GM12875 (cell line): ENCODE measurements at regions not wholly inside any gene's neighbourhood (a gene's known extent, or its start where the extent isn't known, plus 50 kb on each side); places are given as distances from the start of the nearest gene placed in this dataset.

Experiments used
- H3K4me3 ChIP-seq: one replicate; pipeline ENCODE4 v1.5.1; 2011; ENCODE audit warnings: low read depth, low read length, control low read depth
- TF ChIP-seq, protein P1 (sequence below): IDR thresholded peaks from 2 replicates; pipeline ENCODE4 v1.5.1; 2011; ENCODE audit warnings: low read depth, mild to moderate bottlenecking, control low read depth, inconsistent platforms, low read length, moderate library complexity, borderline replicate concordance; ENCODE audit not compliant: insufficient read depth

GRCh38 chr10:83603708-83604107, 535.6 kb upstream of the GHITM start:
- TF ChIP-seq, protein P1, sequence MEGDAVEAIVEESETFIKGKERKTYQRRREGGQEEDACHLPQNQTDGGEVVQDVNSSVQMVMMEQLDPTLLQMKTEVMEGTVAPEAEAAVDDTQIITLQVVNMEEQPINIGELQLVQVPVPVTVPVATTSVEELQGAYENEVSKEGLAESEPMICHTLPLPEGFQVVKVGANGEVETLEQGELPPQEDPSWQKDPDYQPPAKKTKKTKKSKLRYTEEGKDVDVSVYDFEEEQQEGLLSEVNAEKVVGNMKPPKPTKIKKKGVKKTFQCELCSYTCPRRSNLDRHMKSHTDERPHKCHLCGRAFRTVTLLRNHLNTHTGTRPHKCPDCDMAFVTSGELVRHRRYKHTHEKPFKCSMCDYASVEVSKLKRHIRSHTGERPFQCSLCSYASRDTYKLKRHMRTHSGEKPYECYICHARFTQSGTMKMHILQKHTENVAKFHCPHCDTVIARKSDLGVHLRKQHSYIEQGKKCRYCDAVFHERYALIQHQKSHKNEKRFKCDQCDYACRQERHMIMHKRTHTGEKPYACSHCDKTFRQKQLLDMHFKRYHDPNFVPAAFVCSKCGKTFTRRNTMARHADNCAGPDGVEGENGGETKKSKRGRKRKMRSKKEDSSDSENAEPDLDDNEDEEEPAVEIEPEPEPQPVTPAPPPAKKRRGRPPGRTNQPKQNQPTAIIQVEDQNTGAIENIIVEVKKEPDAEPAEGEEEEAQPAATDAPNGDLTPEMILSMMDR = no peak
- H3K4me3 ChIP-seq = no peak overlapping the region

DNA sequence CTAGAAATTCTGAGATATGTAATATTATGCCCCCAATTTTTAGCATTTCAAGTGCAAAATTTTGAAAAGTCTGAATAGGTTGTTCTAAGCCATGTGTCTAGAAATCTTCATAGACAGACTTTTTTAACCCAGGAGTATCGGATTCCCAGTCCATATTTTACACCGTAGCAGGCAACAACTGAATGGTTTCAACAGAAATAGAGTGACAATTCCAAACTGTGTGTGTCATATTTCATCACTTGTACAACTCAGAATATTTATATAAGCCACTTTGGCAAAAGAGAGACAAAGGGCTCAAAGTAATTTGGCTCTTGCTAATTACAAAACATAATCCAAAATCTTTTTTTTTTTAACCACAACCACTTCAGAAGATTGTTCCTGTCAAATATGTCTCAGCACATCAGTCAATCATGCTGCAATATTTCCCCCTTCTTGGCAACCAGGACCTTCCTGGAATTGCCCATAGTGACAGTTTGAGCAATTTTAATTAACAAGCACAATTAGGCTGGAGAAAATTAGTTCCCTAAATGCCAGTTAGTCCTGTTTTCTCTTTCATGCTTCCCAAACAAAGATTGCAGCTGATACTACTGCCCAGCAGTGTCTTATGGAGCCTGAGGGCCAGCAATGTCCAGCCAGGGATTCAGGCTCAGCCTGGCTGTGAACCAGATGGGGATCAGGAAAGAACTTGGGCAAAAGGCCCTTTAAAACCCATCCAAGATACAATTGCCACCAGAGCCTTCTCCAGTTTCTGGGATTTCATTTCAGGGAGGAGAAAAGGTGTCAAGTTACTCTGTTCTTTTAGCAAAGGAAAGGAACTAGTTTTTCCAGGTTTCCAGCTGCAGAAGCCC, 533.3 kb upstream of the GHITM start:
- H3K4me3 ChIP-seq = no peak overlapping the region
- TF ChIP-seq, protein P1 = no peak

DNA sequence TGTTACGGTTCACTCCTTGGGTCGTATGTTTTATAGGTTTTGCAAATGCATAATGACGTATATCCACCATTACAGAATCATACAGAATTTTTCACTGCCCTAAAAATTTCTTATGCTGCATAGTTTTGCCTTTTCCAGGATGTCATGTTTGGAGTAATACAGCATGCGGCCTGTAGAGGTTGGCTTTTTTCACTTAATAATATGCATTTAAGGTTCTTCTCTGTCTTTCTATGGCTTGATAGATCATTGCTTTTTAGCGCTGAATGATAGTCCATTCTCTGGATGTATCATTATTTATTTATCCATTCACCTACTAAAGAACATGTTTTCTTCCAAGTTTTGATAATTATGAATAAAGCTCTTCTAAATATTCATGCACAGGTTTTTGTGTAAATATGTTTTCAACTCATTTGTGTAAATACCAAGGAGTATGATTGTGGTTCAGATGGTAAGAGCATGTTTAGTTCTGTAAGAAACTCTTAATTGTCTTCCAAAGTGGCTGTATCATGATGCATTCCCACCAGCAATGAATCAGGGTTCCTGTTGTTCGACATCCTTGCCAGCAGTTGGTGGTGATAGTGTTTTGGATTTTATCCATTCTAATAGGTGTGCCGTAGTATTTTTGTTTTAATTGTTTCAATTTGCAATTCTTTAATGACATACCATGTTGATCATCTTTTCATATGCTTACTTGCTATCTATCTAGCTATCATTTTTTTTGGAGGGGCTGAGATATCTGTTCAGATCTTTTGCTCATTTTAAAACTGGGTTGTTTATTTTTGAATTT, 531.2 kb upstream of the GHITM start:
- TF ChIP-seq, protein P1 = peak; percentile 11; the same call in 1 of the 2 replicates
- no peak overlapping the region for H3K4me3 ChIP-seq

- TF ChIP-seq, protein P1 = no peak
- H3K4me3 ChIP-seq = no peak overlapping the region
Observed at GRCh38 chr10:83612050-83612449, 527.3 kb upstream of the GHITM start.

DNA sequence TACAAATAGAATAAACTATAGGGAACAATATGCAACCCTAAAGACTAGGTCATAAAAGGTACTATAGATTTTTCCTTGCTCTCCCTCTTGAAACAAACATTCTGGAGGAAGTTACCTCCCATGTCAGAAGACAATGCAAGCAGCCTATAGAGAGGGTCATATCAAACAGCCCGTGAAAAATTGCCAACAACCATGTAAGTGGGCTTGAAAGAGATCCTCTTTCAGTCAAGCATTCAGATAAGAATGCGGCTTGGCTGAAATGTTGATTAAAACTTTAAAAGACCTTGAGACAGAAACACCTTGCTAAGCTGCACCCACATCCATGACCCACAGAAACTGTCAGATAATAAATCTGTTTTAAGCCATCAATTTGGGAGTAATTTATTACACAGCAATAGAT, 526.6 kb upstream of the GHITM start:
- no peak overlapping the region for H3K4me3 ChIP-seq
- TF ChIP-seq, protein P1 = no peak

DNA sequence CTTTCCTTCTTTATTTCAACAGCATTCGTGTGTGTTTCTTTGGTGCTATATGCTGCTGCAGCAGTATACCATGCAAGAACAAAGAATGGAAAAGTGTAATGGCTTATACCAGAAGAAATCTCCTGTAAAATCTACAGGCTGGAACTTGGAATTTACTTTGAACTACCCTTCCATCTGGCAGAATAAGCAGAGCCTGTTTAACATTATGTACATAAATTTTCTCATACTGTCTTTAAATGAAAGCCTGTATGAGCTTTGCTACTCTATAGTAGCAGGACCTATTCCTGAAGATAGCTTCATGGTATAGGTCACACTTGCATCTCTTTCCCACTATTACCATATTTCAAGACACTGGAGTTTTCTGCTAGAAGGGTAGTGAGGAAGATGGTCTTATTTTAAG, 522.1 kb upstream of the GHITM start:
- H3K4me3 ChIP-seq = no peak overlapping the region
- TF ChIP-seq, protein P1 = no peak
